Heart left ventricle (tissue), 16 donors: ENCODE measurements at regions not wholly inside any gene's neighbourhood (a gene's known extent, or its start where the extent isn't known, plus 50 kb on each side); places are given as distances from the start of the nearest gene placed in this dataset.

Source experiments
- ATAC-seq, 4 donors: fragments of 200-7000 bp; cut with Tn5 transposase; one replicate each; pipeline ENCODE4 v1.9.1; 2020 to 2022; ENCODE audit warnings: moderate library complexity in 4 of 4, mild to moderate bottlenecking in 3 of 4, moderate number of reproducible peaks in 1 of 4
- DNase-seq, 5 donors: peaks; one replicate each; pipeline ENCODE4 v3.0.0-alpha.2; 2020
- H3K27ac ChIP-seq, 12 donors: fragments of 200-600 bp; sonication (generic) in 4 of 12; one replicate each; pipeline versions ENCODE4 v1.5.0 to v1.8.0; 2016 to 2022; ENCODE audit warnings: mild to moderate bottlenecking in 2 of 12
- H3K27me3 ChIP-seq, 9 donors: fragments of 200-600 bp; sonication (generic) in 2 of 9; one replicate each; pipeline versions ENCODE4 v1.5.1 to v1.8.0; 2016 to 2022; ENCODE audit warnings: mild to moderate bottlenecking in 3 of 9
- H3K36me3 ChIP-seq, 9 donors: fragments of 200-600 bp; sonication (generic) in 2 of 9; one replicate each; pipeline versions ENCODE4 v1.5.0 to v1.8.0; 2018 to 2022; ENCODE audit warnings: mild to moderate bottlenecking in 2 of 9
- H3K4me1 ChIP-seq, 12 donors: fragments of 200-600 bp; sonication (generic) in 4 of 12; one replicate each; pipeline versions ENCODE4 v1.5.0 to v1.8.0; 2016 to 2022; ENCODE audit warnings: mild to moderate bottlenecking in 3 of 12
- H3K4me3 ChIP-seq, 12 donors: fragments of 200-600 bp; sonication (generic) in 4 of 12; one replicate each; pipeline versions ENCODE4 v1.5.0 to v1.8.0; 2017 to 2022; ENCODE audit warnings: mild to moderate bottlenecking in 9 of 12, moderate library complexity in 4 of 12
- H3K9me3 ChIP-seq, 12 donors: fragments of 200-600 bp; sonication (generic) in 4 of 12; one replicate each; pipeline versions ENCODE4 v1.5.0 to v1.8.0; 2016 to 2022; ENCODE audit warnings: mild to moderate bottlenecking in 1 of 12
- POLR2A ChIP-seq, 2 donors: fragments of 450-650 bp; IDR thresholded peaks; one replicate each; pipeline ENCODE4 v1.6.1; 2017; ENCODE audit warnings: antibody characterized with exemption in 2 of 2, mild to moderate bottlenecking in 2 of 2, moderate library complexity in 2 of 2
- WGBS, 4 donors: extraction: QIAGEN DNeasy Blood & Tissue Kit in 2 of 4; methylation state at CpG; one replicate each; pipeline versions ENCODE4 v1.1.5 to v1.1.7; 2013 to 2018; 5-methylcytosine and 5-hydroxymethylcytosine counted together
- intact Hi-C, 10 donors: fragments of 100-400 bp; cut with DNase I; formaldehyde crosslinking; loops; one replicate each; pipeline versions ENCODE4 v1.11.1 to v1.14.2; 2022
- TF ChIP-seq, protein P1 (sequence below), 12 donors: fragments of 200-600 bp; sonication (generic) in 4 of 12; IDR thresholded peaks; one replicate each; pipeline versions ENCODE4 v1.5.0 to v1.8.0; 2018 to 2022; ENCODE audit warnings: antibody characterized with exemption in 12 of 12, mild to moderate bottlenecking in 5 of 12
- donor health status: ischemic (EF 13 %, LVEDD 7.1; RV severe dilation, severe dysfunction).
- donor health status: healthy with polysubstance abuse.
- donor health status: DM: no; HTN: yes; CAD: no.
- donor health status: DM: no; HTN: no; CAD: no.
- donor health status: ischemic (EF 25% LVEDD 6.9; RV normal size, moderate dysfunction).
- donor health status: ischemic (EF 25% LVEDD 5.7; RV mildly dilated, moderate dysfunction).
- donor health status: healthy.
- donor health status: DM: yes; HTN: yes; CAD: no.
- donor health status: ischemic (EF 35%, LVEDD 5.7; RV mildly dilated, moderate dysfunction).
- donor health status: nonischemic (EF 11% LVEDD 7.7; RV severe dilation, severe dysfunction).
- donor health status: DM: yes; HTN: yes; CAD: no.
- donor health status: PGD.
- donor health status: ischemic (EF 29% LVEDD 5.4; RV normal size, mild dysfunction).
- donor health status: nonischemic (EF 23%, LVEDD 6.1; RV moderate dilation, normal function).

DNA sequence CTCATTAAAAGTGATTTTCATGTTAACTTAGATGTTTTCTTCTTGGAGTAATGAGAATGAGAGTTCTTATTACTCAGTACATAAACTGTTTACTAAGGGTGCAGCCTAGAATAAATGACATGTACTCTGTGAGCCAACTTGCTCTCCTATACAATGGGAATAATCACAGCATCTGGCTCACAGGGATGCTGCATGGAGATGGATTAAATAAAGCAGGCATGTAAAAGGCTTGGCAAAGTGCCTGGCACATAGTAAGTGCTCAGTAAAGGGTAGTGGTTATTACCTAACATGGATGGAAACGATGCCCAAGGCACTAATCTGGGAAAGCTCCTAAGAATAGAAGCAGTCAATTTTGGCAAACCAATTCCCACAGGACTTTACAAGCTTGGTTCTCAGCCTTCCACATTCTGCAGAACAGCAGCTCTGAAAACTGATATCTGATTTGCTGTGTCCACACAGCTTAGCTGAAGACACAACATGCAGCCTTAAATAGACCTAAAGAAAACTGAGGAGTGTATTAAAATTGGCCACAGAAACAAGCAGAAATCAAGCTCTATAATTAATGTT lies 176.1 kb downstream of the ABCC12 start:
- no peak overlapping the region for H3K4me3 ChIP-seq
- H3K36me3 ChIP-seq: no peaks in the 10 kb centered on the region
- WGBS, 4 donors: 47 to 59% (median 50%) methylated on average over 1 of the region's 1 CpG
- peaks cover 0 to 4% (median 0%) of the 10 kb centered on the region in 9 donors for H3K27me3 ChIP-seq
- DNase-seq (no peak), ATAC-seq (no peak)
- intact Hi-C loops: no loop called here
- H3K27ac ChIP-seq: no peak overlapping the region
- H3K4me1 ChIP-seq: no peaks in the 10 kb centered on the region
- H3K9me3 ChIP-seq: no peaks in the 10 kb centered on the region
- TF ChIP-seq, protein P1, sequence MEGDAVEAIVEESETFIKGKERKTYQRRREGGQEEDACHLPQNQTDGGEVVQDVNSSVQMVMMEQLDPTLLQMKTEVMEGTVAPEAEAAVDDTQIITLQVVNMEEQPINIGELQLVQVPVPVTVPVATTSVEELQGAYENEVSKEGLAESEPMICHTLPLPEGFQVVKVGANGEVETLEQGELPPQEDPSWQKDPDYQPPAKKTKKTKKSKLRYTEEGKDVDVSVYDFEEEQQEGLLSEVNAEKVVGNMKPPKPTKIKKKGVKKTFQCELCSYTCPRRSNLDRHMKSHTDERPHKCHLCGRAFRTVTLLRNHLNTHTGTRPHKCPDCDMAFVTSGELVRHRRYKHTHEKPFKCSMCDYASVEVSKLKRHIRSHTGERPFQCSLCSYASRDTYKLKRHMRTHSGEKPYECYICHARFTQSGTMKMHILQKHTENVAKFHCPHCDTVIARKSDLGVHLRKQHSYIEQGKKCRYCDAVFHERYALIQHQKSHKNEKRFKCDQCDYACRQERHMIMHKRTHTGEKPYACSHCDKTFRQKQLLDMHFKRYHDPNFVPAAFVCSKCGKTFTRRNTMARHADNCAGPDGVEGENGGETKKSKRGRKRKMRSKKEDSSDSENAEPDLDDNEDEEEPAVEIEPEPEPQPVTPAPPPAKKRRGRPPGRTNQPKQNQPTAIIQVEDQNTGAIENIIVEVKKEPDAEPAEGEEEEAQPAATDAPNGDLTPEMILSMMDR (IDR thresholded peaks at IDR 0.05): no peak
- TF ChIP-seq POLR2A (IDR thresholded peaks at IDR 0.05): no peak

GRCh38 chr16:47979164-47979520 lies 176.7 kb downstream of the ABCC12 start:
- Histone ChIP-seq H3K4me1 (no peaks in the 10 kb centered on the region), H3K27ac (no peak overlapping the region), H3K4me3 (no peak overlapping the region), H3K36me3 (no peaks in the 10 kb centered on the region), H3K27me3 (peaks cover 0 to 4% (median 0%) of the 10 kb centered on the region in 9 donors), H3K9me3 (no peaks in the 10 kb centered on the region)
- TF ChIP-seq POLR2A (IDR thresholded peaks at IDR 0.05): no peak
- TF ChIP-seq, protein P1 (IDR thresholded peaks at IDR 0.05): no peak
- ATAC-seq (no peak), DNase-seq (no peak)
- 50 to 57% (median 53%) methylated on average over 5 of the region's 5 CpGs for WGBS, 4 donors
- intact Hi-C loops: no loop called here

DNA sequence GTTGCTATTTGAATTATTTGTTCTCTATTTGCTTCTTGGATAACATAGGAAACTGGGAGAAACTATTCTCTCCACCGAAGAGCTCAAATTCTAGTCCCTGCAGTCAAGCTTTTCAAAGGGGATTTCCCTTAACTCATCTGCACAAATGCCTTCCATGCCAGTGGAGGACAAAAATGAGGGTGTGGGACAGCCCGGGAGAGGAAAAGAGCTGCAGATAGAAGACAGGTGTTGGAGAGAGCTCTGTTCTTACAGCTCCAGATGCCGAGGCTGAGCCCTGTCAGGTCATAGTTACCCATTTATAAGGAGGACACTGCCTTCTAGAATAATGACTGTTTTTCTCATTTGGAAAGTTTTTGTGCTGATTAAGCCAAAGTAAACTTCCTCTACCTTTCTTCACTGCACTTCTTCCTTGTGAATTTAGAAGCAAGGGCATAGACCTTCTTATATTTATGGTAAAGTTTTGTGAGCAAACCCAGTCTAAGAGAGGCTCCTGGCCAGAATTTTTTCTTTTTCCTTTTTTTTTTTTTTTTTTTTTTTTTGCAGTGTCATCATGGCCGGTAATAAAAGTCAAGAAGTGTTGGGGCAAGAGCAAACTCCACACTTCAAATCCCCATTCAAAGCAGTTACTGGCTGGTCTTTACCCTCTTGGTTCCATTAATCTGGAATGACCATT lies 177.2 kb downstream of the ABCC12 start:
- 33 to 47% (median 39%) methylated on average over 4 of the region's 4 CpGs for WGBS, 4 donors
- TF ChIP-seq POLR2A (IDR thresholded peaks at IDR 0.05): no peak
- TF ChIP-seq, protein P1 (IDR thresholded peaks at IDR 0.05): no peak
- intact Hi-C loops: no loop called here
- Histone ChIP-seq H3K9me3 (no peaks in the 10 kb centered on the region), H3K4me1 (no peaks in the 10 kb centered on the region), H3K4me3 (no peak overlapping the region), H3K27me3 (peaks cover 0 to 4% (median 0%) of the 10 kb centered on the region in 9 donors), H3K27ac (no peak overlapping the region), H3K36me3 (no peaks in the 10 kb centered on the region)
- DNase-seq (no peak), ATAC-seq (no peak)

- no peaks in the 10 kb centered on the region for H3K4me1 ChIP-seq
- no peaks in the 10 kb centered on the region for H3K9me3 ChIP-seq
- no peak for DNase-seq
- H3K27ac ChIP-seq: no peak overlapping the region
- TF ChIP-seq, protein P1 (IDR thresholded peaks at IDR 0.05): no peak
- no peak for TF ChIP-seq POLR2A (IDR thresholded peaks at IDR 0.05)
- H3K27me3 ChIP-seq: peaks cover 0 to 4% (median 0%) of the 10 kb centered on the region in 9 donors
- 52 to 64% (median 56%) methylated on average over 1 of the region's 1 CpG for WGBS, 4 donors
- no peak overlapping the region for H3K4me3 ChIP-seq
- ATAC-seq: no peak
- intact Hi-C loops: no loop called here
- H3K36me3 ChIP-seq: no peaks in the 10 kb centered on the region
Measured at GRCh38 chr16:47977802-47978201, 178.0 kb downstream of the ABCC12 start.
